Adrenal gland (tissue), 9 donors: ENCODE measurements at regions not wholly inside any gene's neighbourhood (a gene's known extent, or its start where the extent isn't known, plus 50 kb on each side); places are given as distances from the start of the nearest gene placed in this dataset.

Source experiments
- DNase-seq, 7 donors: peaks; one replicate each; pipeline ENCODE4 v3.0.0-alpha.2; 2019 to 2020
- H3K27ac ChIP-seq, 5 donors: fragments of 200-600 bp; sonication (generic) in 4 of 5; 1 replicate in 3 of 5; 2 replicates in 2 of 5; pipeline versions ENCODE4 v1.5.1 to v1.8.0; 2016 to 2020; ENCODE audit warnings: mild to moderate bottlenecking in 1 of 5
- H3K27me3 ChIP-seq: fragments of 200-600 bp; 2 replicates; pipeline ENCODE4 v1.8.0; 2021
- H3K36me3 ChIP-seq, 2 donors: fragments of 200-600 bp; replicated peaks in 1 of 2; 1 replicate in 1 of 2; 2 replicates in 1 of 2; pipeline versions ENCODE4 v1.5.1 to v1.8.0; 2018 to 2022
- H3K4me1 ChIP-seq, 2 donors: fragments of 200-600 bp; replicated peaks in 1 of 2; 1 replicate in 1 of 2; 2 replicates in 1 of 2; pipeline versions ENCODE4 v1.5.1 to v1.8.0; 2018 to 2021
- H3K4me3 ChIP-seq, 4 donors: fragments of 200-600 bp; sonication (generic) in 3 of 4; one replicate each; pipeline ENCODE4 v1.5.1; 2016 to 2018
- H3K9me3 ChIP-seq, 3 donors: fragments of 200-600 bp; sonication (generic) in 1 of 3; replicated peaks in 1 of 3; 1 replicate in 2 of 3; 2 replicates in 1 of 3; pipeline versions ENCODE4 v1.5.1 to v1.8.0; 2016 to 2021
- POLR2A ChIP-seq, 2 donors: fragments of 450-650 bp; IDR thresholded peaks; one replicate each; pipeline ENCODE4 v1.6.1; 2017; ENCODE audit warnings: antibody characterized with exemption in 2 of 2, mild to moderate bottlenecking in 2 of 2, moderate library complexity in 1 of 2
- WGBS, 4 donors: extraction: QIAGEN DNeasy Blood & Tissue Kit in 2 of 4; methylation state at CpG; one replicate each; pipeline versions ENCODE4 v1.1.5 to v1.1.7; 2013 to 2017; 5-methylcytosine and 5-hydroxymethylcytosine counted together
- intact Hi-C, 2 donors: fragments of 100-400 bp; cut with DNase I; formaldehyde crosslinking; loops; one replicate each; pipeline versions ENCODE4 v1.14.1 to v1.15.0; 2022 to 2023
- TF ChIP-seq, protein P1 (sequence below), 6 experiments: fragments of 450-650 bp in 4 of 6; fragments of 200-600 bp in 2 of 6; sonication (generic) in 1 of 6; IDR thresholded peaks; 1 replicate in 5 of 6; 2 replicates in 1 of 6; pipeline versions ENCODE4 v1.5.1 to v1.8.0; 2016 to 2021; ENCODE audit warnings: antibody characterized with exemption in 6 of 6, mild to moderate bottlenecking in 2 of 6, moderate library complexity in 1 of 6
- donor health status: healthy with polysubstance abuse.
- donor health status: Bipolar disorder and iron deficiency.
- donor health status: DM: yes; HTN: yes; CAD: no.
- donor health status: DM: no; HTN: no; CAD: no.
- donor health status: DM: no; HTN: no; CAD: no.

GRCh38 chr7:48780862-48781261 lies 143.5 kb upstream of the CDC14C start:
- intact Hi-C loops = no loop called here
- Histone ChIP-seq H3K4me1 (no peaks in the 10 kb centered on the region), H3K27me3 (no peaks in the 10 kb centered on the region), H3K9me3 (no peaks in the 10 kb centered on the region), H3K27ac (no peak overlapping the region), H3K36me3 (no peaks in the 10 kb centered on the region), H3K4me3 (no peak overlapping the region)
- TF ChIP-seq, protein P1, sequence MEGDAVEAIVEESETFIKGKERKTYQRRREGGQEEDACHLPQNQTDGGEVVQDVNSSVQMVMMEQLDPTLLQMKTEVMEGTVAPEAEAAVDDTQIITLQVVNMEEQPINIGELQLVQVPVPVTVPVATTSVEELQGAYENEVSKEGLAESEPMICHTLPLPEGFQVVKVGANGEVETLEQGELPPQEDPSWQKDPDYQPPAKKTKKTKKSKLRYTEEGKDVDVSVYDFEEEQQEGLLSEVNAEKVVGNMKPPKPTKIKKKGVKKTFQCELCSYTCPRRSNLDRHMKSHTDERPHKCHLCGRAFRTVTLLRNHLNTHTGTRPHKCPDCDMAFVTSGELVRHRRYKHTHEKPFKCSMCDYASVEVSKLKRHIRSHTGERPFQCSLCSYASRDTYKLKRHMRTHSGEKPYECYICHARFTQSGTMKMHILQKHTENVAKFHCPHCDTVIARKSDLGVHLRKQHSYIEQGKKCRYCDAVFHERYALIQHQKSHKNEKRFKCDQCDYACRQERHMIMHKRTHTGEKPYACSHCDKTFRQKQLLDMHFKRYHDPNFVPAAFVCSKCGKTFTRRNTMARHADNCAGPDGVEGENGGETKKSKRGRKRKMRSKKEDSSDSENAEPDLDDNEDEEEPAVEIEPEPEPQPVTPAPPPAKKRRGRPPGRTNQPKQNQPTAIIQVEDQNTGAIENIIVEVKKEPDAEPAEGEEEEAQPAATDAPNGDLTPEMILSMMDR (IDR thresholded peaks at IDR 0.05) = no peak
- no peak for TF ChIP-seq POLR2A (IDR thresholded peaks at IDR 0.05)
- DNase-seq = no peak
- WGBS, 4 donors = 85 to 97% (median 90%) methylated on average over 1 of the region's 1 CpG

GRCh38 chr7:48781752-48782151 lies 142.6 kb upstream of the CDC14C start:
- WGBS, 4 donors = 54 to 67% (median 65%) methylated on average over 3 of the region's 3 CpGs
- no peaks in the 10 kb centered on the region for H3K27me3 ChIP-seq
- no peaks in the 10 kb centered on the region for H3K36me3 ChIP-seq
- H3K27ac ChIP-seq = no peak overlapping the region
- intact Hi-C loops = no loop called here
- no peak overlapping the region for H3K4me3 ChIP-seq
- TF ChIP-seq, protein P1 (IDR thresholded peaks at IDR 0.05) = no peak
- TF ChIP-seq POLR2A (IDR thresholded peaks at IDR 0.05) = no peak
- no peaks in the 10 kb centered on the region for H3K9me3 ChIP-seq
- H3K4me1 ChIP-seq = no peaks in the 10 kb centered on the region
- no peak for DNase-seq

GRCh38 chr7:48782511-48782910 lies 141.8 kb upstream of the CDC14C start:
- Histone ChIP-seq H3K4me3 (no peak overlapping the region), H3K27ac (no peak overlapping the region), H3K27me3 (no peaks in the 10 kb centered on the region), H3K4me1 (no peaks in the 10 kb centered on the region), H3K36me3 (no peaks in the 10 kb centered on the region), H3K9me3 (no peaks in the 10 kb centered on the region)
- intact Hi-C loops = no loop called here
- no peak for TF ChIP-seq POLR2A (IDR thresholded peaks at IDR 0.05)
- TF ChIP-seq, protein P1 (IDR thresholded peaks at IDR 0.05) = no peak
- DNase-seq = no peak
- 52 to 61% (median 56%) methylated on average over 5 of the region's 5 CpGs for WGBS, 4 donors

- Histone ChIP-seq H3K4me3 (no peak overlapping the region), H3K27ac (no peak overlapping the region), H3K9me3 (no peaks in the 10 kb centered on the region), H3K36me3 (no peaks in the 10 kb centered on the region), H3K27me3 (no peaks in the 10 kb centered on the region), H3K4me1 (no peaks in the 10 kb centered on the region)
- intact Hi-C loops = no loop called here
- WGBS, 4 donors = 47 to 62% (median 56%) methylated on average over 3 of the region's 3 CpGs
- DNase-seq = no peak
- TF ChIP-seq, protein P1 (IDR thresholded peaks at IDR 0.05) = no peak
- no peak for TF ChIP-seq POLR2A (IDR thresholded peaks at IDR 0.05)
Observed at GRCh38 chr7:48786951-48787350, 137.4 kb upstream of the CDC14C start.
